Stimulated activated naive B cell treated with anti-CD40 and anti-IgM and Interleukin-4, amounts not matched to agents 10 μg/mL and 1 μg/mL and 100 μg/mL, for 72 hours (primary cell): ENCODE measurements at regions not wholly inside any gene's neighbourhood (a gene's known extent, or its start where the extent isn't known, plus 50 kb on each side); places are given as distances from the start of the nearest gene placed in this dataset.

Experiments
- ATAC-seq, 2 donors: fragments of 150-1000 bp; cut with Tn5 transposase; replicated peaks; 2 replicates each; pipeline ENCODE4 v1.10.0; 2021; ENCODE audit warnings: moderate library complexity in 1 of 2
- DNase-seq: peaks from one replicate; pipeline ENCODE4 v3.0.0; 2021
- H3K27ac Mint-ChIP-seq: one replicate; pipeline ENCODE4 v1.8.0; 2022; ENCODE audit warnings: mild to moderate bottlenecking, mixed read lengths
- H3K27me3 Mint-ChIP-seq, 2 donors: one replicate each; pipeline ENCODE4 v1.8.0; 2022; ENCODE audit warnings: mixed read lengths in 2 of 2
- H3K36me3 Mint-ChIP-seq, 2 donors: one replicate each; pipeline ENCODE4 v1.8.0; 2022; ENCODE audit warnings: mixed read lengths in 2 of 2, mild to moderate bottlenecking in 1 of 2
- H3K4me1 Mint-ChIP-seq, 2 donors: one replicate each; pipeline ENCODE4 v1.8.0; 2022; ENCODE audit warnings: mixed read lengths in 2 of 2, mild to moderate bottlenecking in 1 of 2
- H3K4me3 Mint-ChIP-seq, 2 donors: one replicate each; pipeline ENCODE4 v1.8.0; 2022; ENCODE audit warnings: mild to moderate bottlenecking in 2 of 2, mixed read lengths in 2 of 2, moderate library complexity in 1 of 2
- H3K9me3 Mint-ChIP-seq, 2 donors: one replicate each; pipeline ENCODE4 v1.8.0; 2022; ENCODE audit warnings: mixed read lengths in 2 of 2, mild to moderate bottlenecking in 1 of 2

- no peak for DNase-seq
- Mint-ChIP-seq H3K36me3 (no peaks in the 10 kb centered on the region), H3K4me3 (no peak overlapping the region), H3K4me1 (no peaks in the 10 kb centered on the region), H3K27ac (no peak overlapping the region), H3K27me3 (no peaks in the 10 kb centered on the region), H3K9me3 (no peaks in the 10 kb centered on the region)
- ATAC-seq: no peak
These were observed 840.1 kb downstream of the TUSC7 start for GRCh38 chr3:117549716-117550115.

GRCh38 chr3:117550766-117551165 lies 841.2 kb downstream of the TUSC7 start:
- Mint-ChIP-seq H3K4me1 (no peaks in the 10 kb centered on the region), H3K27ac (no peak overlapping the region), H3K27me3 (no peaks in the 10 kb centered on the region), H3K4me3 (no peak overlapping the region), H3K36me3 (no peaks in the 10 kb centered on the region), H3K9me3 (no peaks in the 10 kb centered on the region)
- DNase-seq: no peak
- no peak for ATAC-seq

- DNase-seq: no peak
- peak; percentile 87 to 94 for ATAC-seq
These were observed 843.9 kb downstream of the TUSC7 start for GRCh38 chr3:117553461-117553860.

GRCh38 chr3:117556646-117557407 lies 847.2 kb downstream of the TUSC7 start:
- Mint-ChIP-seq H3K4me3 (no peak overlapping the region), H3K9me3 (peaks cover 0 to 1% of the 10 kb centered on the region in 2 donors), H3K27me3 (no peaks in the 10 kb centered on the region), H3K4me1 (no peaks in the 10 kb centered on the region), H3K27ac (no peak overlapping the region), H3K36me3 (no peaks in the 10 kb centered on the region)
- ATAC-seq (no peak), DNase-seq (no peak)

More at GRCh38 chr3:117553461-117553860, 843.9 kb downstream of the TUSC7 start:
- Mint-ChIP-seq H3K27me3 (no peaks in the 10 kb centered on the region), H3K4me3 (no peak overlapping the region), H3K36me3 (no peaks in the 10 kb centered on the region), H3K9me3 (no peaks in the 10 kb centered on the region), H3K4me1 (no peaks in the 10 kb centered on the region), H3K27ac (no peak overlapping the region)

GRCh38 chr3:117557464-117558090 lies 848.0 kb downstream of the TUSC7 start:
- Mint-ChIP-seq H3K27ac (no peak overlapping the region), H3K9me3 (peaks cover 0 to 1% of the 10 kb centered on the region in 2 donors), H3K4me3 (no peak overlapping the region), H3K36me3 (no peaks in the 10 kb centered on the region), H3K4me1 (no peaks in the 10 kb centered on the region), H3K27me3 (no peaks in the 10 kb centered on the region)
- ATAC-seq: no peak
- DNase-seq: no peak

GRCh38 chr3:117558681-117559080 lies 849.1 kb downstream of the TUSC7 start:
- Mint-ChIP-seq H3K4me3 (no peak overlapping the region), H3K36me3 (no peaks in the 10 kb centered on the region), H3K27ac (no peak overlapping the region), H3K4me1 (no peaks in the 10 kb centered on the region), H3K9me3 (peaks cover 0 to 1% of the 10 kb centered on the region in 2 donors), H3K27me3 (no peaks in the 10 kb centered on the region)
- ATAC-seq: no peak
- DNase-seq: no peak

GRCh38 chr3:117562000-117562399 lies 852.4 kb downstream of the TUSC7 start:
- DNase-seq (no peak), ATAC-seq (no peak)
- Mint-ChIP-seq H3K4me1 (no peaks in the 10 kb centered on the region), H3K9me3 (peaks cover 0 to 1% of the 10 kb centered on the region in 2 donors), H3K36me3 (no peaks in the 10 kb centered on the region), H3K4me3 (no peak overlapping the region), H3K27ac (no peak overlapping the region), H3K27me3 (no peaks in the 10 kb centered on the region)

- Mint-ChIP-seq H3K27me3 (no peaks in the 10 kb centered on the region), H3K9me3 (peaks cover 0 to 1% of the 10 kb centered on the region in 2 donors), H3K27ac (no peak overlapping the region), H3K4me1 (no peaks in the 10 kb centered on the region), H3K36me3 (no peaks in the 10 kb centered on the region), H3K4me3 (no peak overlapping the region)
- DNase-seq (no peak), ATAC-seq (no peak)
These were observed 853.5 kb downstream of the TUSC7 start for GRCh38 chr3:117563063-117563462.

- Mint-ChIP-seq H3K9me3 (no peaks in the 10 kb centered on the region), H3K36me3 (no peaks in the 10 kb centered on the region)
These were observed 856.2 kb downstream of the TUSC7 start for GRCh38 chr3:117565777-117566176.

GRCh38 chr3:117566926-117567325 lies 857.3 kb downstream of the TUSC7 start:
- DNase-seq: no peak
- no peaks in the 10 kb centered on the region for H3K9me3 Mint-ChIP-seq
- H3K4me1 Mint-ChIP-seq: no peaks in the 10 kb centered on the region
- H3K27ac Mint-ChIP-seq: no peak overlapping the region
- H3K4me3 Mint-ChIP-seq: no peak overlapping the region
- ATAC-seq: no peak
- H3K36me3 Mint-ChIP-seq: no peaks in the 10 kb centered on the region
- H3K27me3 Mint-ChIP-seq: no peaks in the 10 kb centered on the region

More at GRCh38 chr3:117565777-117566176, 856.2 kb downstream of the TUSC7 start:
- no peak overlapping the region for H3K4me3 Mint-ChIP-seq
- H3K27me3 Mint-ChIP-seq: no peaks in the 10 kb centered on the region
- ATAC-seq: no peak
- DNase-seq: no peak
- H3K27ac Mint-ChIP-seq: no peak overlapping the region
- H3K4me1 Mint-ChIP-seq: no peaks in the 10 kb centered on the region

GRCh38 chr3:117567382-117567781 lies 857.8 kb downstream of the TUSC7 start:
- H3K27ac Mint-ChIP-seq: no peak overlapping the region

GRCh38 chr3:117567906-117568305 lies 858.3 kb downstream of the TUSC7 start:
- Mint-ChIP-seq H3K4me1 (no peaks in the 10 kb centered on the region), H3K27me3 (no peaks in the 10 kb centered on the region), H3K9me3 (peaks cover 0 to 1% of the 10 kb centered on the region in 2 donors), H3K27ac (no peak overlapping the region), H3K36me3 (no peaks in the 10 kb centered on the region), H3K4me3 (no peak overlapping the region)
- DNase-seq (no peak), ATAC-seq (no peak)

More at GRCh38 chr3:117567382-117567781, 857.8 kb downstream of the TUSC7 start:
- ATAC-seq (no peak), DNase-seq (no peak)
- no peak overlapping the region for H3K4me3 Mint-ChIP-seq
- no peaks in the 10 kb centered on the region for H3K9me3 Mint-ChIP-seq
- H3K27me3 Mint-ChIP-seq: no peaks in the 10 kb centered on the region
- H3K4me1 Mint-ChIP-seq: no peaks in the 10 kb centered on the region
- no peaks in the 10 kb centered on the region for H3K36me3 Mint-ChIP-seq

- Mint-ChIP-seq H3K4me1 (no peaks in the 10 kb centered on the region), H3K4me3 (no peak overlapping the region)
- no peak for ATAC-seq
These were observed 863.2 kb downstream of the TUSC7 start for GRCh38 chr3:117572786-117573185.

GRCh38 chr3:117580806-117581205 lies 871.2 kb downstream of the TUSC7 start:
- Mint-ChIP-seq H3K27me3 (no peaks in the 10 kb centered on the region), H3K4me3 (no peak overlapping the region), H3K36me3 (no peaks in the 10 kb centered on the region), H3K9me3 (peaks cover 6 to 7% of the 10 kb centered on the region in 2 donors), H3K4me1 (no peaks in the 10 kb centered on the region), H3K27ac (no peak overlapping the region)
- DNase-seq: no peak
- no peak for ATAC-seq

More at GRCh38 chr3:117572786-117573185, 863.2 kb downstream of the TUSC7 start:
- Mint-ChIP-seq H3K9me3 (peaks cover 7 to 9% of the 10 kb centered on the region in 2 donors), H3K27me3 (no peaks in the 10 kb centered on the region), H3K27ac (no peak overlapping the region), H3K36me3 (no peaks in the 10 kb centered on the region)
- no peak for DNase-seq

- no peak overlapping the region for H3K27ac Mint-ChIP-seq
- H3K4me1 Mint-ChIP-seq: no peaks in the 10 kb centered on the region
- no peak overlapping the region for H3K4me3 Mint-ChIP-seq
- no peaks in the 10 kb centered on the region for H3K9me3 Mint-ChIP-seq
- H3K27me3 Mint-ChIP-seq: no peaks in the 10 kb centered on the region
- DNase-seq: no peak
- ATAC-seq: no peak
- no peaks in the 10 kb centered on the region for H3K36me3 Mint-ChIP-seq
These were observed 876.6 kb downstream of the TUSC7 start for GRCh38 chr3:117586161-117586560.
